HG03558 (cell line): ENCODE measurements at regions not wholly inside any gene's neighbourhood (a gene's known extent, or its start where the extent isn't known, plus 50 kb on each side); places are given as distances from the start of the nearest gene placed in this dataset.

Source experiments
- ATAC-seq: cut with Tn5 transposase; IDR thresholded peaks from one replicate; pipeline ENCODE4 v1.9.1; 2021; ENCODE audit warnings: moderate number of reproducible peaks; ENCODE audit not compliant: unreplicated experiment; ENCODE audit errors: extremely low read depth

- no peak for ATAC-seq
Measured at GRCh38 chr6:164283574-164283973, 869.1 kb downstream of the QKI start.

GRCh38 chr6:164276211-164276610 lies 861.7 kb downstream of the QKI start:
- ATAC-seq, result no peak

GRCh38 chr6:164275773-164276172 lies 861.3 kb downstream of the QKI start:
- no peak for ATAC-seq

GRCh38 chr6:164274493-164274892 lies 860.0 kb downstream of the QKI start:
- ATAC-seq, result no peak

GRCh38 chr6:164273491-164273890 lies 859.0 kb downstream of the QKI start:
- no peak for ATAC-seq

GRCh38 chr6:164266851-164267250 lies 852.3 kb downstream of the QKI start:
- ATAC-seq, result no peak

- ATAC-seq, result no peak
Measured at GRCh38 chr6:164262348-164262747, 847.8 kb downstream of the QKI start.

GRCh38 chr6:164258421-164258820 lies 843.9 kb downstream of the QKI start:
- ATAC-seq, result no peak

GRCh38 chr6:164252948-164253347 lies 838.4 kb downstream of the QKI start:
- no peak for ATAC-seq

GRCh38 chr6:164252291-164252690 lies 837.8 kb downstream of the QKI start:
- no peak for ATAC-seq

GRCh38 chr6:164247106-164247505 lies 832.6 kb downstream of the QKI start:
- no peak for ATAC-seq

GRCh38 chr6:164246082-164246481 lies 831.6 kb downstream of the QKI start:
- no peak for ATAC-seq

- ATAC-seq, result no peak
Measured at GRCh38 chr6:164243949-164244348, 829.4 kb downstream of the QKI start.

GRCh38 chr6:164243012-164243610 lies 828.6 kb downstream of the QKI start:
- ATAC-seq, result no peak

- no peak for ATAC-seq
Measured at GRCh38 chr6:164230804-164231203, 816.3 kb downstream of the QKI start.

GRCh38 chr6:164230259-164230658 lies 815.7 kb downstream of the QKI start:
- ATAC-seq, result no peak

- no peak for ATAC-seq
Measured at GRCh38 chr6:164229716-164230115, 815.2 kb downstream of the QKI start.

- ATAC-seq, result no peak
Measured at GRCh38 chr6:164227952-164228522, 813.5 kb downstream of the QKI start.

GRCh38 chr6:164216839-164217238 lies 802.3 kb downstream of the QKI start:
- ATAC-seq, result no peak

GRCh38 chr6:164216368-164216767 lies 801.9 kb downstream of the QKI start:
- ATAC-seq, result no peak

- no peak for ATAC-seq
Measured at GRCh38 chr6:164214066-164214465, 799.5 kb downstream of the QKI start.

- no peak for ATAC-seq
Measured at GRCh38 chr6:164211254-164211653, 796.7 kb downstream of the QKI start.
